Muscle of leg (tissue), 3 donors: ENCODE measurements at regions not wholly inside any gene's neighbourhood (a gene's known extent, or its start where the extent isn't known, plus 50 kb on each side); places are given as distances from the start of the nearest gene placed in this dataset.

ENCODE experiments used
- DNase-seq: peaks from one replicate; pipeline ENCODE4 v3.0.0; 2013
- H3K27ac ChIP-seq: one replicate; pipeline ENCODE4 v1.5.1; 2013; ENCODE audit warnings: mild to moderate bottlenecking, low read length, control low read depth
- H3K27me3 ChIP-seq: one replicate; pipeline ENCODE4 v1.6.1; 2013; ENCODE audit warnings: low read length; ENCODE audit not compliant: control insufficient read depth, insufficient read depth
- H3K36me3 ChIP-seq: one replicate; pipeline ENCODE4 v1.6.1; 2013; ENCODE audit warnings: low read length; ENCODE audit not compliant: control insufficient read depth, insufficient read depth
- H3K4me1 ChIP-seq: one replicate; pipeline ENCODE4 v1.6.1; 2013; ENCODE audit warnings: low read length; ENCODE audit not compliant: control insufficient read depth, insufficient read depth
- H3K4me3 ChIP-seq: one replicate; pipeline ENCODE4 v1.5.1; 2013; ENCODE audit warnings: low read length, control low read depth
- H3K9me3 ChIP-seq: replicated peaks from 2 replicates; pipeline ENCODE4 v1.6.1; 2013; ENCODE audit warnings: low read depth, low read length; ENCODE audit not compliant: control insufficient read depth
- WGBS: methylation state at CpG from one replicate; pipeline ENCODE4 v1.1.5; 2013; ENCODE audit warnings: missing lambda C conversion rate; ENCODE audit not compliant: insufficient coverage; 5-methylcytosine and 5-hydroxymethylcytosine counted together

DNA sequence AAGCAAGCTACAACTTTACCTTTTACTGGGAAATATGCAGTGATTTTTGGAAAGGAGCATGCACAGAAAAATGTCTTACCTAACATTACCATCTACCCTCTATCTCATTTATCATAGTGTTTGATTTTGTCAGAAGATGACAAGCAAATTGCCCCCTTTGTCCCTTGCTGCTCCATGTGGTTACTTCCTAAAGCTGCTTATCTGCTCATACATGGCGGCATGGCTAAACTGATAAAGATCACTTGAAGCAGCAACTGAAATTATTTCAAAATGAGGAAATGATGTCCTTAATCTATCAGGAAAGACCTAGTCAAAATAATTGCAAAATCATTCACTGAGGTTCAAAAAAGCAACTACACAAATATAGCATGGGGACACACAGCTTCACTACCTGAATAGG is 1198.5 kb upstream of the SORCS1 start:
- Histone ChIP-seq H3K36me3 (no peaks in the 10 kb centered on the region), H3K27ac (no peak overlapping the region), H3K4me3 (no peak overlapping the region), H3K9me3 (no peaks in the 10 kb centered on the region), H3K4me1 (no peaks in the 10 kb centered on the region), H3K27me3 (no peaks in the 10 kb centered on the region)
- DNase-seq = no peak
- no CpG with 5 or more reads among the region's 1 CpG for WGBS

GRCh38 chr10:108362296-108362695 is 1197.8 kb upstream of the SORCS1 start:
- Histone ChIP-seq H3K36me3 (no peaks in the 10 kb centered on the region), H3K27ac (no peak overlapping the region), H3K4me3 (no peak overlapping the region), H3K27me3 (no peaks in the 10 kb centered on the region), H3K9me3 (no peaks in the 10 kb centered on the region), H3K4me1 (no peaks in the 10 kb centered on the region)
- DNase-seq = no peak
- 91% methylated on average over 1 of the region's 2 CpGs for WGBS

- H3K4me3 ChIP-seq = no peak overlapping the region
- no peaks in the 10 kb centered on the region for H3K4me1 ChIP-seq
- H3K36me3 ChIP-seq = no peaks in the 10 kb centered on the region
- H3K9me3 ChIP-seq = no peaks in the 10 kb centered on the region
- no peaks in the 10 kb centered on the region for H3K27me3 ChIP-seq
- WGBS = no CpG with 5 or more reads among the region's 2 CpGs
- no peak for DNase-seq
- H3K27ac ChIP-seq = no peak overlapping the region
Observed at GRCh38 chr10:108360187-108360586, 1195.7 kb upstream of the SORCS1 start.

- Histone ChIP-seq H3K27ac (no peak overlapping the region), H3K27me3 (no peaks in the 10 kb centered on the region), H3K36me3 (no peaks in the 10 kb centered on the region), H3K4me1 (no peaks in the 10 kb centered on the region), H3K4me3 (no peak overlapping the region), H3K9me3 (no peaks in the 10 kb centered on the region)
- WGBS = no CpG with 5 or more reads among the region's 3 CpGs
- peak; percentile 12 for DNase-seq
Observed at GRCh38 chr10:108358912-108359311, 1194.4 kb upstream of the SORCS1 start.

GRCh38 chr10:108352771-108353170 is 1188.3 kb upstream of the SORCS1 start:
- H3K4me3 ChIP-seq = no peak overlapping the region
- no peaks in the 10 kb centered on the region for H3K4me1 ChIP-seq
- no CpG with 5 or more reads among the region's 2 CpGs for WGBS
- no peaks in the 10 kb centered on the region for H3K36me3 ChIP-seq
- H3K9me3 ChIP-seq = no peaks in the 10 kb centered on the region
- no peaks in the 10 kb centered on the region for H3K27me3 ChIP-seq
- no peak for DNase-seq
- H3K27ac ChIP-seq = no peak overlapping the region

- WGBS = no CpG with 5 or more reads among the region's 2 CpGs
Observed at GRCh38 chr10:108348215-108348614, 1183.7 kb upstream of the SORCS1 start.

DNA sequence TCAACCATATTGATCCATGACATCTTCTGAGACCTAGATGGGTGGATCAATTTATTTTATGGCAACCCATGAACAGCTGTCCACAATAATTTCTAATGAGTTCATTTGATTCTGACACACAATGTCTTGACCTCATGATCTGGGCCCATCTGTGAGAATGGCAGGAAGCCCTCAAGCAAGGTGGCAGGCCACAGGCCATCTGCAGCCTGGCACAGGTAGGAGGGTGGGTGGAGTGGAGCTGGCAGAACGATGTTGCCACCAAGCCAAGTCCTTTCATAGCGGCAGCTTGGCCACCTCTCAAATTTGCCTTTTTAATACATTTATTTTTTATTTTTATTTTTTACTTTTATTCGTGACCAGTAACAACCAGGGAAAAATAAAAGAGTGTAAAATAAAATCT is 1181.6 kb upstream of the SORCS1 start:
- WGBS = no CpG with 5 or more reads among the region's 3 CpGs
- no peaks in the 10 kb centered on the region for H3K27me3 ChIP-seq
- no peak for DNase-seq
- H3K4me1 ChIP-seq = no peaks in the 10 kb centered on the region
- no peaks in the 10 kb centered on the region for H3K36me3 ChIP-seq
- H3K9me3 ChIP-seq = no peaks in the 10 kb centered on the region
- no peak overlapping the region for H3K27ac ChIP-seq
- no peak overlapping the region for H3K4me3 ChIP-seq

More at GRCh38 chr10:108348215-108348614, 1183.7 kb upstream of the SORCS1 start:
- DNase-seq = no peak
- Histone ChIP-seq H3K27ac (no peak overlapping the region), H3K36me3 (no peaks in the 10 kb centered on the region), H3K4me1 (no peaks in the 10 kb centered on the region), H3K9me3 (no peaks in the 10 kb centered on the region), H3K4me3 (no peak overlapping the region), H3K27me3 (no peaks in the 10 kb centered on the region)

GRCh38 chr10:108338146-108338545 is 1173.6 kb upstream of the SORCS1 start:
- H3K27me3 ChIP-seq = no peaks in the 10 kb centered on the region
- no peak overlapping the region for H3K27ac ChIP-seq
- no peaks in the 10 kb centered on the region for H3K36me3 ChIP-seq
- H3K9me3 ChIP-seq = no peaks in the 10 kb centered on the region
- no peak overlapping the region for H3K4me3 ChIP-seq
- H3K4me1 ChIP-seq = no peaks in the 10 kb centered on the region
- no peak for DNase-seq

- DNase-seq = no peak
- Histone ChIP-seq H3K27ac (no peak overlapping the region), H3K27me3 (no peaks in the 10 kb centered on the region), H3K4me3 (no peak overlapping the region), H3K36me3 (no peaks in the 10 kb centered on the region), H3K4me1 (no peaks in the 10 kb centered on the region), H3K9me3 (no peaks in the 10 kb centered on the region)
Observed at GRCh38 chr10:108336836-108337235, 1172.3 kb upstream of the SORCS1 start.

DNA sequence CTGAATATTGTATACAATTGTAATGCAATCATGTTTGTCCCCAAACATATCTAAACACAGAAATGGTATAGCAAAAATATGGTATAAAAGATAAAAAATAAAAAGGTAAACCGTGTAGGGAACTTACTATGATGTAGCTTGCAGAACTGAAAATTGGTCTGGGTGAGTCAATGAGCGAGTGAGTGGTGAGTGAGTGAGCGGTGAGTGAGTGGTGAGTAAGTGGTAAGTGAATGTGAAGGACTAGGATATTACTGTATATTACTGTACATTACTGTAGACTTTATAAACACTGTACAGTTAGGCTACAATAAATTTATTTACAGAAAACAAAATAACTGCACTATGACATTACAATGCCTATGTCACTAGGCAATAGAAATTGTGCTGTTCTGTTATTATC is 1163.2 kb upstream of the SORCS1 start:
- Histone ChIP-seq H3K27ac (no peak overlapping the region), H3K27me3 (no peaks in the 10 kb centered on the region), H3K4me3 (no peak overlapping the region), H3K9me3 (no peaks in the 10 kb centered on the region), H3K4me1 (no peaks in the 10 kb centered on the region), H3K36me3 (no peaks in the 10 kb centered on the region)
- no peak for DNase-seq
- 83% methylated on average over 2 of the region's 3 CpGs for WGBS

GRCh38 chr10:108323274-108323798 is 1158.8 kb upstream of the SORCS1 start:
- DNase-seq = no peak
- Histone ChIP-seq H3K27ac (no peak overlapping the region), H3K27me3 (no peaks in the 10 kb centered on the region), H3K4me3 (no peak overlapping the region), H3K4me1 (no peaks in the 10 kb centered on the region), H3K9me3 (no peaks in the 10 kb centered on the region), H3K36me3 (no peaks in the 10 kb centered on the region)
- WGBS = no CpG with 5 or more reads among the region's 3 CpGs
